Lower leg skin (tissue), 3 donors: ENCODE measurements at regions not wholly inside any gene's neighbourhood (a gene's known extent, or its start where the extent isn't known, plus 50 kb on each side); places are given as distances from the start of the nearest gene placed in this dataset.

Experiments used
- CTCF ChIP-seq, 3 donors: fragments of 450-650 bp; IDR thresholded peaks; one replicate each; pipeline ENCODE4 v1.5.1; 2016; ENCODE audit warnings: antibody characterized with exemption in 3 of 3, mild to moderate bottlenecking in 3 of 3, moderate library complexity in 2 of 3
- POLR2A ChIP-seq, 2 donors: fragments of 450-650 bp; IDR thresholded peaks; one replicate each; pipeline ENCODE4 v1.6.1; 2016 to 2017; ENCODE audit warnings: antibody characterized with exemption in 2 of 2, mild to moderate bottlenecking in 1 of 2, moderate library complexity in 1 of 2

GRCh38 chr14:26138764-26139445 is 458.9 kb downstream of the NOVA1 start:
- no peak for TF ChIP-seq CTCF (IDR thresholded peaks at IDR 0.05)
- no peak for TF ChIP-seq POLR2A (IDR thresholded peaks at IDR 0.05)
